NCI-H82 treated with DMSO at 0.1 percent for 48 hours (cell line): ENCODE measurements at regions not wholly inside any gene's neighbourhood (a gene's known extent, or its start where the extent isn't known, plus 50 kb on each side); places are given as distances from the start of the nearest gene placed in this dataset.

Source experiments
- DNase-seq: peaks from one replicate; lab custom pipeline; 2025; ENCODE audit not compliant: unreplicated experiment; lab: John Stamatoyannopoulos, UW

DNA sequence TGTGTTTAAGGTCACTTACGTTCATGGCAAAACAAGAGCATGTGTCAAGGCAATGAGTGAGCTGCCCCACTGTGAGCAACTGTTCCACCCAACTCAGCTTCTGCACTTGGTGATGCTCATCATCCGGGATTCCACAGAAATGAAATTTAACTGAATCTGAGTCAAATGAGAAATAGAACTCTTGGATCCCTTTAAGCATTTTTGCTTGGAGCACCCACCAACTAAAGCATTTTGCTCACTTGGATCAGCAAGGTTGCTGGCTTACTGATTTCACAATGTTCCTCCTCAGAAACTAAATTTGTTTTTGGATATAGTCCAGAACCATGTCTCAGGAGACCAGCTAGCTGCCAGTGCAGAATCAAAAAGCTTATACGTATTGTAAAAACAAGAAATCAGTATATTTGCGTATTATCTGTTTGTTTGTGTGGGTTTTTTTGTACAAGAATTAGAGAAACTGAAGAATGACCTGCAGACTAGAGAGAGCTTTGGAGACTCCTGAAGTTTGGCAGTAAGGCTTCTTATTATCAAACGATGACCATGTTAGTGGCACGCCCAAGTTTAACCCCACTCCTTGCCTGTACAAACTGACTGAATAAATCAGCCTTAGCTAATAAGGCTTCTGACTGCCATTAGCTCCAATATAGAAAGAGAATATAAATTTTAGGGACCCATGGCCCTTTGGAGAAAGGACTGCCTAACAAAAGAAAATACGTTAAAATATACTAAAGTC is 153.8 kb upstream of the FST start:
- no peak for DNase-seq

DNA sequence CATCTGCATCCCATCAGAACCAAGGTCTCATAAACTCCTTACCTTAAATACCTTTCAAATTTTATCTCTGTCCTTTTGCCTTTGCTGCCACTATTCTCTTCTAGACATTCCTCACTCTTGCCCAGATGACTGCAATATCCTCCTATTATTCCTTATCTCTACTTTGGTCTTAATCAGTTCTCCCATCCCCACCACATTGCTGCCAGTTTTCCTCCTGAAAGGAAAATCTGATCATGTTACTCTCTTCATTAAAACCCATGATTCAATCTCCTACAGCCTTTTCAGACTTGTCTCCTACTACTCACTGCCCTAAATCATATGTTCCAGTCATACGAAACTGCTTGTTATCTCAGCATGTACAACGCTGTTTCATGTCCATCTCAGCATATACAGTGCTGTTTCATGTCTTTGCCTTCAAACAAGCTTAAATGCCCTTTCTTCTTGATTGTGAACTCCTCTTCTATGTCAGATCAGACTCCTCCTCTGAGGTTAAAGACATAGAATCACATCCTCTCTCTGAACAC is 152.6 kb upstream of the FST start:
- DNase-seq = no peak

DNA sequence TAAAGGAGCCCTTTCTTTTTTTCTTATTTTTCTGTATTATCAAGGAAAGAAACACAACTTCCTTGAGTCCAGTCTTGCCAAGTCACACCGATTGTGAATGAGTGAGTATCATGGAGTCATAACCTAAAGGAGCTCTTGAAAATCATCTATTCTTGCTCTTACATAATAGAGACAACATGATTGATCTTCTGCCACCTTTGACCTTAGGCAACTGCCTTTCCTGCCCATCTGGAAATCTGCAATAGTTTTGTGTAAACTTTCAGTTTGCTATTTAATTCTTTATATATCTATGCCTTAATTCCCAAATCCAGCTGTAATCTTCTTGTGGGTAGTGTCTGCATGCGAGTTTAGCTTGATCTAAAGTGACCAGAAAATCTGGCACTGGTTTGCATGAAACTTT is 149.9 kb upstream of the FST start:
- DNase-seq = no peak

DNA sequence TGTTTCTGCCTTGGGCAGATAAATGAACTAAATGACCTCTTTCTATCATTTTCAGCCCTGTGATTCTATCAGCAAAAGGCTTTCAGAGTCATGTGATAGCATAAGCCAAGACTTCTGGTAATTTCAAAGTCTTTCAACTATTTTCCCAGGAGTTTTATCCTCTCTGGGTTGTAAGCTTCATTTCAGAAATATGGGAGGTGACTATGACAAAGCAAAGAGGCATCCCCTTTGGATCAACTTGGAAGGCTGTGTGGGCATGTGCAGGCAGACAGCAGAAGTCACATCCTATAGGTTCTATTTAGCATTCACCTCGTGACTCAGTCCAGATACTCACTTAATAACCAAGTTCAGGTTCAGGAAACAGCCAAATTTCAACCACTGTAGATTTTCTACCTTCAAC is 149.0 kb upstream of the FST start:
- no peak for DNase-seq

DNA sequence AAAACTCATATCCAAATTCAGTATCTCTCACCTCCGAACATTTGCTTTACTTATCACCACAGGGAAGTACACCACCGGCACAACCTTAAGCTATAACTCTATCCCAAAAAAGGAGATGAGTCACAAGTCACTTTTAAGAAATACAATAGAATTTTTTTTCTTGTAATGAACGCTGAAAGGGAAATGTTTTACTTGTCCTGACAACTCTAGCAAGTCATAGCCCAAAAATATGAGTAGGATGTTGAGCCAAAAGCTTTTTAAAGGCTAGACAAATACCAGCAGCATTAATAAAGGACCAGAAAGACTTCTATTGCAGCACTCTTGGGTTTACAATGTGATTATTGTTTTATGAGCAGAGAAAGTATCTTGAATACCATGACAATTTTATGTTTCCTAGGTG is 147.3 kb upstream of the FST start:
- no peak for DNase-seq

DNA sequence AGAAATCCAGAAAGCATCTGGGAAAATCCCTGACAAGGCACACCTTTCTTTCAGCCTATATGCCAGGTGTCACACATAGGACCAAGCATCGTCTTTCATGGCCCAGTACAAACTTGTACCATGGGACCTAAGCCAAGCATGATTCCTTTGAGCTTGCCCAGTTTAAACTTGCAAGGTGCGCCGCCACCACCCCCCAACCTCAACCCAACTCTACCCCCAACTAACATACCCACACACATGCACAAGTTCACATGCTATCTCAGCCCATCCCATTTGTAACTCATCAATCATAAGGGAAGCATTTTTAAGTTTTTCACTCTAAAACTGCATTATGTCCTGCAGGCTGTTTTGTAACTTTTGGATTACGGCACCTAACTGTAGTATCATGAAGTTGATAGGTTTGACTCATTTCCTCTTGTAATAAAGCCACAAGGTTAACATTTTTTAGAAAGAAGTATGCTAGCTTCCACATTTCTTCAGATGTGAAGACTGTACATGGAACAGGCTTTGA is 145.9 kb upstream of the FST start:
- DNase-seq = no peak

DNA sequence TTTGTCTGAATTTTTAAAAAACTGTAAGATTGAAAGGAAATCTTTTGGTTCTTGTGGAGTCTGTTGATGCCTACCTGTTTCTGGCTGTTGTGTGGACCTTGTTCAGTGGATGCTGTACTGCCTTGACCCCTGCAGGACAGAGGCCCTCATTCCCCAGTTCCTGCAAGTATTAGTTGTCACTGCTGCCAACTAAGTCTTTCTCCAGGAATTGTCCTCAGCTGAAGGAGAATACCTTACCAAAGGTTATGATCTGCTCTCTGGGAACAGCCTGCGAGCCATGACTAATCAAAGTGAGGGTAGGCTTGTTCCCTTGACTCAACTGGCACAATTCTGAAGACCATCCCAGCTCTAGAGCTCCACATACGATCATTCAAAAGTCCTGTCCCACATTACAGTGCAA is 145.3 kb upstream of the FST start:
- DNase-seq = no peak

DNA sequence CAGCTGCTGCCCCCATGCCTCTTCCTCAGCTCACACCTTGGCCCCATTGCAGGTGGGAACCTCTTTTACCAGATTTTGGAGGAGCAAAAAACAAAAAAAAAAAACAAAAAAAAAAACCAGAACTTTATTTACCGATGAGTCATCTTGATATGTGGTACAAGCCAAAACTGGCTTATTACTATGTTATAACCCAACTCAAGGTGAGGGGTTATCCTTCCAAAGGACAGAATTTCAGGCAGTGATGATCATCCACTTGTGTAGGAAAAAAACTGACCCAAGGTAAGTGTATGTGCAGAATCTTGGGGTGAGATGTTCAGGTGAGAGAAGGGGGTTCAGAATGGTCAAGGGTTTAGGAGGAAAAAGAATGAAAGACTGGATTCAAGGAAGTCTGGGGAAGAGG is 142.6 kb upstream of the FST start:
- no peak for DNase-seq

DNA sequence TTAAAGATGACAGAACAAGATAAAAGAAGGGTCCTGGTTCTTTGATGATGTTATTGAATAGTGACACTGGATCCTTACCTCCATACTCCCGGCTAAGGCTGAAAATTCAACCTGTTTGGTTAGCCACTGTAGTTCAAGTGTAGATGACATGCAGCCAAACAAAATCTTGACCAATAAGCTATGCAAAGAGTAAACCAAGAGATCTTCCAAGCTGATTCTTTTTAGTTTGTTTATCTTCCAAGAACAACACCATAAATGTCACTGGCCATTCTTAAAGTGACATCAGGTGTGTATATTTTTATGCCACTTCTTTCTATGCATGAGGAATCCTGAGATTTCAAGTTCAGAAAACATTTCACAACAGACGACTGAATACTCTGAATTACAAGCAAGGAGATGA is 141.5 kb upstream of the FST start:
- DNase-seq = no peak

DNA sequence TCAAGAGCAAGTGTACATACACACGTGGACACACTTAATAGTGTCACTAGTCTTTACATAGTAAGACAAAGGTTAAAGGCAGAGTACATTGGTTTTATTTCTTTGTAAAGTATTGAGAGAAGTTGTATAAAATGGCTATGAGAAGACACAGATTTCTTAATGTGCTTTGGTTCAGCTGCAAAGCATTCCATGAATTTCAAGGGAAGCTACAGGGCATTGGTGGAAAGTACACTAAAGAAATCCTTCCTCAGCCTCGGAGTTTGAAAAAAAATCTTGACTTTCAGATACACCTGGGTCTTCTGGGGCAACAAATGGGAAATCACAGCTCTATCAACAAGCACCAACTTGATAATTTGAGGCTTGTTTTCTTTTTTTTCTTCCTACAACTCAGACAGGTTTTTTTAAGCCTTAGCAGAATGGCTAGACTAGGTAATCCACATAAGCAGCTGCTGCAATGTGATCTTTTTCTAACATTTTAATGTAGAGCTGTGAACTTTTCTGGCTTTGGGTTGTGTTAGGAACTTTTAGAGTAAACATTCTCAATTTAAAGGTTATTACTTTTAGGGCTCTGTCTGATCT is 140.4 kb upstream of the FST start:
- DNase-seq = no peak

DNA sequence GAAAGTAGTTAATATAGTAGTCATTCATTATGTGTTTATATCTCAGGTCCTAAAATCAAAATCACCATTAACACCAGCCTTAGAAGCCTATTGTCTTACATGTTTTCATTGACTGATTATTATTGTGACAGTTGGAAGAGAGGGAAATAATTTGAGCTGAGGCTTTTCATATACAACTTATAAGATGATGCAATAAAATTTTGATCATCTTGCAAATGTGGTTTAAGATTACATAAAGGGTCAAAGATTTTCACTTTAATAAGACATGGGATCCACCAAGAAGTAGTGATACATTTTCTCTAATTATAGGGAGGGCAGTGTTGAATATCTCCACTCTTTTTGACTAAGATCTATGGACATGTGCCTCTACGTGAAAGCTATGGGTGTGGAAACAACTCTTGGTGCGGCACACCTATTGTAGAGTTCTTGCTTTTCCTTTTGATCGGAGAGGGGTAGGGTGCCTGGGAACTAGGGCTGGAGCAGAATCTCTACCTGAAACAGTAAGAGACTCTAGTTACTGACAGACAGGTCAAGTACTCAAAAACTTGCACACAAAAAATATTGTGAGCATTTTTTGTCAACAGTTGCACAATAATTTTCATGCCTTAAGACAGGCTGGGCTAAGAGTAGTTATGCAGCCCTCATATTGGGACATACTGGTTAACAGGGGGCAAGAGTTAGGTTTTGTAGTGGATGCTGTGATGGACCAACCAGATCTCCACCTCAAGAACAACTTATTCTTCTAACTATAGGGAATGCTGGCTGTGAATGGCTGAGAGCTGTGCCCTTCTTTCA is 139.3 kb upstream of the FST start:
- no peak for DNase-seq

DNA sequence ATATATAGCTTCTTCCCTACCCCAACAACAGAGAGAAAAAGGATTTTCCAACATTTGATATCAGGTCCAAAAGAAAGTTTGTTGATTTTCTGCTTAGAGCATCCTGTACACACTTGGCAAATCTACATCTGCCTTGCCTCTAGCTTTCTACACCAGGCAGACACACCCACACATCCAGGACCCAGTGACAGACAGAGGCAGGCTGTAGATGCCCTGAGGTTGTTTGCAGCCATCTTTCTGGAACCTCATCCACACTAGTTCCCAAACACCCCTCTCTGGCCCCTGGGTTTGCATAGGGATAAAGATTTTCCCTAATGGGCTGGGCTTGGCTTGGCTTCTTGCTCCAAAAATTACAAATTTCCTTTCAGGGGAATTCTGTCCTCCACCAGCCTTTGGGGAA is 138.2 kb upstream of the FST start:
- no peak for DNase-seq

DNA sequence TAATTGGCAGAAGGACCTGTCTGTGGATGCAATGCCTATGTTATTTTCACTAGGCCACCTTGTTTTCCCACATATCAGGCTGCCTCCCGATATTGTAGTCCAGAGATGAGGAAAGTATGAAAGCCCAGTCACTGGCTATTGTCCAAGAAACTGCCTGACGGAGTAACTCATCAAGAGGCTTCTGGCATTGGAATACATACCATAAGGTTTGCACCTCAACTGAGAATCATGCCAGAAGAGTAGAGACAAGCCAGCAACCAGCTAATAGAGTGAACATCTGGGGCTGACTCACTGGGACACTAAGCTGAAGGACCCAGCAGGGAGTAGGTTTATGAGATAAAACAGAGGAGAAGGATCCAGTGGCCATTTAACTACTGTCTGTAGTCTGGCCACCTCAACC is 137.2 kb upstream of the FST start:
- no peak for DNase-seq

DNA sequence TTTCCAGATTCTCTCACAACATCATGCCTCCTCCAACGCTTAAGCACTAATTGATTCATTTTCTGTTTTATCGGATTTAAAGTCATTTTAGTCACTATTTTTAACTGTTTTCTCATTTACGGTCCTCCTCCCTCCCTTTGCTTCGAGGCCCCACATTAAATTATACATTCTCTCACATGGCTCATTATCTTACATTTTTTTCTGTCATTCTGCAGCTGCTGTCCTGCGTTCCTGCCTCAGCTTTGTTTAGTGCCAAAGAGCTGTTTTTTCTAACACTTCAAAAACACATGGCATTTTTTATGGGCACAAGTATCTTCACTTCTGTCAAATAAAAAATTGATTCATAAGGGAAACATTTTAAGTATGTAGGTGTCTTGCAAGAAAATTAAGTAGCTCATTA is 130.1 kb upstream of the FST start:
- no peak for DNase-seq

DNA sequence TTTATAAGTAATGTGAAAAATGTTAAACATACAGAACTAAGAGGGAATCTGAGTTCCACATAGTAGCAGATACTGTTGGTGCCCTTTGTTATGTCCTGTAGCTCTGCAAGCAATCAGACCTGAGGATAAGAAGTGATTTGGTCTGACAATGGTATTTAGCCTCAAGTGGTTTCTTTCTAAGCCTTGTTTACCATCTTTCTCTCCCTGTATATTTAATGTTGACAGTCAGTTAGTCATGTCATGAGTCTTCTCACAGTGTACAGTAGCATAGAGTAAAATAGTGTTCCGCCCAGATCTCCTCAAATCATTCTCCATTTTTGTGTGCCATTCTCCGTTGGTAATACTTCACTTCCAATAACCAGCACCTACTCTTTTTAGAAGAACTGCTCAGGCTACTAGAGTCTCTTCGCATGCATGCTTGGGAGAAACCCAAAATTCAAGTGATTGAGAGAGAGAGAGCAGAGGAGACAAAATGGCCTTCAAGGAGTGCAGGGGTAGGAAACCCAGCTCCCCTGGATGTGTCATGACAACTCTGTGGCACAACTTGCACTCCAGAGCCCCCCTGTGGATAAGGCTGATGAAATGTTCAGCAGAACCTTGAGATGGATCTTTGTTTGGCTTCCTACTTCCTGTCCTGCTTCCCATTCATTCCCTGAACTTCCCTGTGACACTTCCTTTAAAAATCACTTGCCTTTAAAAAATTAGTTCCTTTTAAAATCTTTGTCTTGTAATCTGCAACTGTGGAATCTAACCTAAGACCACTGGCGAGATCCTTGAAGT is 129.2 kb upstream of the FST start:
- DNase-seq = no peak

DNA sequence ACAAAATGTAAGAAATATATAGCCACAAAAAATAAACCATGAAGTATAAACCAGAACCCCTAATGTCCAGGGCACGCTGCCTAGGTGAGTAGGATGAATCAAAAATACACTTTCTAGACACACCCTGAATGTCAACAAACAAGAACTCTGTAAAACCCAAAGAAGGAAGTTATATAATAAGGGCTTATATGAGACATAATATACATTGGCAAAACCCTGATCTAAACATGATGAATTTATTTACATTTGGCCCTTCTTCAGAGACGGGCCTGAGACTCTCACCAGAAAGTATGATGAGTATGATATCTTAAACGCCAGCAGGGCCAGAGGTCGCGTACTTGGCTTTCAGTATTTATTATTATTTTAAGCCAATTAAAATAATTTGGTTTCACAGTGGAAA is 125.1 kb upstream of the FST start:
- no peak for DNase-seq

DNA sequence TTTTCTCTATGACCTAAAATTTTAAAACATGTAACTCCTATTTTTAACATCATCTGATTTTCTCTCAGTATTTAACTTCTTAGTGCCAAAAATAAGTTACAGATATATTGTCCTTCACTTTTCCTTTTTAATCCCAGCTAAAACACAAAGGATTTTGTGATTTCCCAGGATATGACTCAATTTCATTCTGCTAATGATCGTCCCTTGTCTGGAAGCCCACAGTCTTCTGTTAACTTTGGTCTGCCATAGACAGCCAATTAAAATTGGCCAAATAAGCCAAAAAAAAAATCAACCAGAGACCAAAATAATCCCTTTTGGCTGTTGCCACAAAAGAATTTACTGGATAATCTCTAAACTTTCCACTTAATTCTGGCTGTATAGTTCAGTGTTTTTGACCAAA is 124.5 kb upstream of the FST start:
- no peak for DNase-seq

DNA sequence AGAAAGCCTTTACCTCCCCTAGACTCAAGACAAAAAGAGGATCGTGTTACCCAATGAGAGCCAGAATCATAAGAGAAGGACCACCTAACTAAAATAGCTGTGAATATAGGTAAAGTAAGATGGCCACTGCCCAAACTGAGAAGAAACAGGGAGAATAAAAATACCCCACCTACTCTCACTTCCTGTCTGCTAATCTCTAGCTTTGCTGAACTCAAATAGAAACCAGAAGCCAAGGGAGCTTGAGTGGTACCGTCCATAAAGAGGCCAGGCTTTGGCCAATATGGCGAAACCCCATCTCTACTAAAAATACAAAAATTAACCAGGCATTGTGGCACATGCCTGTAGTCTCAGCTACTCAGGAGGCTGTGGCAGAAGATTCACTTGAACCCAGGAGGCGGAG is 123.0 kb upstream of the FST start:
- DNase-seq = no peak

DNA sequence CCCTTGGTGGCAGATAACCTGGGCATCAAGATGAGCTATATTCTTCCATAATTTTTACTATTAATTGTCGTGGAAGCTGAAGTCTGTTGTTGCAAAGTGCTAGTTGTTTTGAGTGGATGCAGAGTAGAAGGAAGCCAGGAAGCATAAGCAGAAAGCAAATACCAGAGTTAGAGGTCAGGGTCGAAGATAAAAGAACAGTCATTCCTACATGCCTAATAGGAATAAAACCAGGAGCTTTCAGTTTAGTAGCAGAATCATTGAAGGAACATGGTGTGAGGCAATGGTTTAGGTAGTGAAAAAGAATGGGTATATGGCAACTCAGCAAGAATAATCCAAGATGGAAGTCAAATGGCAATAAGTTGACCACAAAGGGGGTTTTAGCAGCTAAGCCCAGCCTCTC is 121.6 kb upstream of the FST start:
- no peak for DNase-seq

DNA sequence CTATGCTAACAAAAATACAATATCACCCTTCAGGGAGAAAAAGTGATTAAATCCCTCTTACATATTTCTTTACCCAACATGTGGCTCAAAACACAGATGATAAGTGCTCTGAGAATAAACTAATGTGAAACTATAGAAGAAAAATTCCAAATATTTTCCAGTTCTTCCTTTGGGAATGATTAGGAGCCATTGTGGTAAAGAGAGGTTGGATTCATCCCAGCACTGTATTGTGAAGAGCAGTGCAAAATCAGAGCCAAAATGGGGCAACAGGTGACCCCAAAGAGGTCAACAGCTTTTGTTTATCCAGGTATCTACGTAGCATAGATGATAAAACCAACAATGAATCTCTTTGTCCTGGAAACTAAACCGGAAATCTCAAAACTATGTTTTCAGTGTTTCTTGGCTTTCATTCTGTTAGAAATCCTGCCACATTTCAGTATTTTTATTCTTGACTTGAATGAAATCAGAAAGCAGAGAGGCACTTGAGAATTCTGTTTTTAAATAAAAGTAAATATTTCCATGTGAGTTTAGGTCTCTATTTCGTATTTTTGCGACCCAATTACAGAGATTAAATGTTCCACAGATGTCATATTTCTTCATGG is 120.4 kb upstream of the FST start:
- no peak for DNase-seq

DNA sequence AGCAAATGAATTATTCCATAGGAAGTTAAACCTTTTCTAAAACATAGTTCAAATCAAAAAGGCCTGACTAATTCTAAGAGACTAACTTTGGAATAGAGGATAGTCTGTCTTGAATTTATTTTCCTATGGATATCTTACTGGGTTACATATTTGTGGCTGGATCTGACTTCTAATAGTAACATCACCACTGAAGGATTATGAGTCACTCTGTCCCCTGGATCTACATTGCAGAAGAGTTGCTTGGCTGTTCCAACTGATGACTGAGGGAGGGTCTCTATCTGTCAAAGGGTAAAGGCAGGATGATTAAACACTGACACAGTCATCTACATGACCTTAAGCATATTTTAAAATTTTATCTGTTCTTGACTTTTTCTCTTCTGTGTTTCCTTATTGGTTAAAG is 119.6 kb upstream of the FST start:
- no peak for DNase-seq
